Embryonic facial prominence (tissue), 1 donor: ENCODE measurements at regions not wholly inside any gene's neighbourhood (a gene's known extent, or its start where the extent isn't known, plus 50 kb on each side); places are given as distances from the start of the nearest gene placed in this dataset.
"Not testable (repeated sequence)": the region's sequence is repeated elsewhere in the genome, so short reads cannot be mapped to it uniquely, and the experiment has no call there.

Experiments
- DNase-seq: peaks from one replicate; pipeline ENCODE4 v3.0.0-alpha.2; 2016; ENCODE audit errors: extremely low spot score

- DNase-seq, result no peak
Measured at GRCh38 chr10:113470372-113471240, 82.2 kb upstream of the HABP2 start.

GRCh38 chr10:113471241-113471996 lies 81.4 kb upstream of the HABP2 start:
- DNase-seq, result no peak

- DNase-seq, result no peak
Measured at GRCh38 chr10:113473011-113473410, 79.8 kb upstream of the HABP2 start.

- no peak for DNase-seq
Measured at GRCh38 chr10:113473851-113474250, 79.0 kb upstream of the HABP2 start.

GRCh38 chr10:113474752-113475151 lies 78.1 kb upstream of the HABP2 start:
- DNase-seq, result no peak

GRCh38 chr10:113475381-113475807 lies 77.5 kb upstream of the HABP2 start:
- DNase-seq, result no peak

- DNase-seq, result no peak
Measured at GRCh38 chr10:113476191-113476590, 76.7 kb upstream of the HABP2 start.

GRCh38 chr10:113476673-113477072 lies 76.2 kb upstream of the HABP2 start:
- DNase-seq, result no peak

- DNase-seq, result no peak
Measured at GRCh38 chr10:113477451-113477850, 75.4 kb upstream of the HABP2 start.

GRCh38 chr10:113479346-113480080 lies 73.3 kb upstream of the HABP2 start:
- no peak for DNase-seq

GRCh38 chr10:113480081-113480360 lies 72.8 kb upstream of the HABP2 start:
- DNase-seq, result no peak

GRCh38 chr10:113480851-113481502 lies 71.9 kb upstream of the HABP2 start:
- DNase-seq, result no peak

GRCh38 chr10:113484487-113484886 lies 68.4 kb upstream of the HABP2 start:
- no peak for DNase-seq

GRCh38 chr10:113485736-113486135 lies 67.1 kb upstream of the HABP2 start:
- DNase-seq, result no peak

- DNase-seq, result no peak
Measured at GRCh38 chr10:113486531-113486930, 66.3 kb upstream of the HABP2 start.

- DNase-seq, result no peak
Measured at GRCh38 chr10:113487154-113487553, 65.7 kb upstream of the HABP2 start.

- no peak for DNase-seq
Measured at GRCh38 chr10:113488186-113488585, 64.7 kb upstream of the HABP2 start.

GRCh38 chr10:113489522-113489921 lies 63.3 kb upstream of the HABP2 start:
- DNase-seq, result not testable (repeated sequence)

- DNase-seq, result no peak
Measured at GRCh38 chr10:113491967-113492565, 60.8 kb upstream of the HABP2 start.

- no peak for DNase-seq
Measured at GRCh38 chr10:113493195-113493594, 59.7 kb upstream of the HABP2 start.

GRCh38 chr10:113493882-113494301 lies 59.0 kb upstream of the HABP2 start:
- no peak for DNase-seq

GRCh38 chr10:113494761-113495160 lies 58.1 kb upstream of the HABP2 start:
- DNase-seq, result no peak
